B cell (primary cell): ENCODE measurements at regions not wholly inside any gene's neighbourhood (a gene's known extent, or its start where the extent isn't known, plus 50 kb on each side); places are given as distances from the start of the nearest gene placed in this dataset.

Experiments used
- CTCF ChIP-seq: fragments of 200-600 bp; IDR thresholded peaks from one replicate; pipeline ENCODE4 v1.8.0; 2022; ENCODE audit warnings: antibody characterized with exemption, mild to moderate bottlenecking
- EZH2 ChIP-seq: IDR thresholded peaks from 2 replicates; pipeline ENCODE4 v1.6.1; 2012; ENCODE audit warnings: borderline replicate concordance, low read depth, mild to moderate bottlenecking, moderate library complexity, low read length; ENCODE audit not compliant: insufficient read depth, poor library complexity, severe bottlenecking

GRCh38 chr5:82340799-82341198 is 62.6 kb upstream of the RPS23 start:
- TF ChIP-seq CTCF (no peak), EZH2 (no peak)
